HEK293 (cell line): ENCODE measurements at regions not wholly inside any gene's neighbourhood (a gene's known extent, or its start where the extent isn't known, plus 50 kb on each side); places are given as distances from the start of the nearest gene placed in this dataset.

Experiments used
- CTCF ChIA-PET: fragments of 350-600 bp; formaldehyde crosslinking; extraction: SDS; loops from one replicate; lab custom pipeline; 2021; ENCODE audit warnings: antibody characterized with exemption; lab: Yijun Ruan, JAX
- POLR2A ChIA-PET: fragments of 300-600 bp; formaldehyde crosslinking; extraction: SDS; loops from one replicate; lab custom pipeline; 2020; ENCODE audit warnings: antibody characterized with exemption, inconsistent platforms; lab: Yijun Ruan, JAX
- H3K27ac ChIP-seq: fragments of 200-500 bp; sonication (Bioruptor generic); 2 replicates; pipeline ENCODE4 v1.5.1; 2014; ENCODE audit warnings: low read depth, low read length, control low read depth, inconsistent platforms; ENCODE audit errors: extremely low read depth
- H3K36me3 ChIP-seq, 2 experiments: fragments of 200-500 bp in 1 of 2; sonication (Bioruptor generic) in 1 of 2; 1 replicate in 1 of 2; 2 replicates in 1 of 2; pipeline ENCODE4 v1.5.1; 2014 to 2017; ENCODE audit warnings: inconsistent platforms in 2 of 2, low read length in 2 of 2; ENCODE audit not compliant: control insufficient read depth in 2 of 2, insufficient read depth in 1 of 2
- H3K4me1 ChIP-seq: fragments of 200-500 bp; sonication (Bioruptor generic); 2 replicates; pipeline ENCODE4 v1.5.1; 2014; ENCODE audit warnings: mild to moderate bottlenecking, low read length, inconsistent platforms; ENCODE audit not compliant: control insufficient read depth, insufficient read depth
- H3K4me3 ChIP-seq: 2 replicates; pipeline ENCODE4 v1.5.1; 2011; ENCODE audit warnings: low read depth, mild to moderate bottlenecking, control low read depth, low read length, moderate library complexity
- H3K9me3 ChIP-seq: fragments of 200-500 bp; sonication (Bioruptor generic); 2 replicates; pipeline ENCODE4 v1.5.1; 2014; ENCODE audit warnings: low read depth, low read length, inconsistent platforms; ENCODE audit not compliant: control insufficient read depth, insufficient read depth
- HOXC10 ChIP-seq: sonication (generic); formaldehyde crosslinking; IDR thresholded peaks from 2 replicates; pipeline ENCODE4 v1.8.1; 2023; ENCODE audit warnings: mild to moderate bottlenecking, missing genetic modification reagents
- MEIS1 ChIP-seq: sonication (generic); formaldehyde crosslinking; IDR thresholded peaks from 2 replicates; pipeline ENCODE4 v1.8.1; 2022; ENCODE audit warnings: missing genetic modification reagents, mild to moderate bottlenecking, borderline replicate concordance
- PRDM1 ChIP-seq: fragments of 450-650 bp; formaldehyde crosslinking; IDR thresholded peaks from 2 replicates; pipeline ENCODE4; 2016; ENCODE audit warnings: missing biosample characterization, missing genetic modification characterization
- RBAK ChIP-seq: fragments of 450-650 bp; formaldehyde crosslinking; IDR thresholded peaks from 2 replicates; pipeline ENCODE4 v1.5.1; 2016; ENCODE audit warnings: missing biosample characterization, missing genetic modification characterization
- SETDB1 ChIP-seq: IDR thresholded peaks from one replicate; pipeline ENCODE4 v1.6.1; 2017; ENCODE audit warnings: mild to moderate bottlenecking, low read length, moderate library complexity, mixed read lengths; ENCODE audit not compliant: insufficient read length
- SP7 ChIP-seq: fragments of 450-650 bp; formaldehyde crosslinking; IDR thresholded peaks from 2 replicates; pipeline ENCODE4 v1.5.1; 2016; ENCODE audit warnings: missing biosample characterization, missing genetic modification characterization
- ZBTB1 ChIP-seq: fragments of 450-650 bp; formaldehyde crosslinking; IDR thresholded peaks from 2 replicates; pipeline ENCODE4 v1.5.1; 2016; ENCODE audit warnings: missing biosample characterization, missing genetic modification characterization
- ZBTB8A ChIP-seq: fragments of 450-650 bp; formaldehyde crosslinking; IDR thresholded peaks from 2 replicates; pipeline ENCODE4 v1.5.1; 2016; ENCODE audit warnings: missing biosample characterization, missing genetic modification characterization
- ZFP41 ChIP-seq: fragments of 450-650 bp; formaldehyde crosslinking; IDR thresholded peaks from 2 replicates; pipeline ENCODE4 v1.5.1; 2016; ENCODE audit warnings: missing biosample characterization, missing genetic modification characterization, borderline replicate concordance
- ZNF121 ChIP-seq: fragments of 450-650 bp; formaldehyde crosslinking; IDR thresholded peaks from 2 replicates; pipeline ENCODE4 v1.5.1; 2016; ENCODE audit warnings: missing biosample characterization, missing genetic modification characterization
- ZNF302 ChIP-seq: fragments of 450-650 bp; formaldehyde crosslinking; IDR thresholded peaks from 2 replicates; pipeline ENCODE4 v1.5.1; 2016; ENCODE audit warnings: missing biosample characterization, missing genetic modification characterization, low read depth
- ZNF354C ChIP-seq: fragments of 450-650 bp; formaldehyde crosslinking; IDR thresholded peaks from 2 replicates; pipeline ENCODE4 v1.5.1; 2016; ENCODE audit warnings: missing biosample characterization, missing genetic modification characterization, low read depth, borderline replicate concordance
- ZNF48 ChIP-seq: fragments of 450-650 bp; formaldehyde crosslinking; IDR thresholded peaks from 2 replicates; pipeline ENCODE4 v1.5.1; 2016; ENCODE audit warnings: missing biosample characterization, missing genetic modification characterization
- ZNF544 ChIP-seq: fragments of 450-650 bp; formaldehyde crosslinking; IDR thresholded peaks from 2 replicates; pipeline ENCODE4 v1.5.0; 2017; ENCODE audit warnings: missing biosample characterization, missing genetic modification characterization
- ZNF585B ChIP-seq: fragments of 450-650 bp; formaldehyde crosslinking; IDR thresholded peaks from 2 replicates; pipeline ENCODE4 v1.5.1; 2016; ENCODE audit warnings: missing biosample characterization, missing genetic modification characterization
- ZNF626 ChIP-seq: fragments of 450-650 bp; sonication (Bioruptor Pico); formaldehyde crosslinking; IDR thresholded peaks from 2 replicates; pipeline ENCODE4 v1.5.1; 2018; ENCODE audit warnings: missing biosample characterization, missing genetic modification characterization, inconsistent platforms
- ZNF654 ChIP-seq: fragments of 450-650 bp; formaldehyde crosslinking; IDR thresholded peaks from 2 replicates; pipeline ENCODE4 v1.5.1; 2016; ENCODE audit warnings: low read depth, missing biosample characterization, missing genetic modification characterization
- ZNF768 ChIP-seq: fragments of 450-650 bp; formaldehyde crosslinking; IDR thresholded peaks from 2 replicates; pipeline ENCODE4 v1.5.1; 2018; ENCODE audit warnings: missing biosample characterization, mild to moderate bottlenecking, missing genetic modification characterization
- TF ChIP-seq, protein P1 (sequence below): fragments of 450-650 bp; formaldehyde crosslinking; IDR thresholded peaks from 2 replicates; pipeline ENCODE4 v1.5.1; 2016; ENCODE audit warnings: missing biosample characterization, missing genetic modification characterization
- TF ChIP-seq, protein P2 (sequence below): fragments of 450-650 bp; formaldehyde crosslinking; IDR thresholded peaks from 2 replicates; pipeline ENCODE4 v1.5.1; 2016; ENCODE audit warnings: missing biosample characterization, missing genetic modification characterization
- TF ChIP-seq, protein P3 (sequence below): fragments of 450-650 bp; IDR thresholded peaks from 2 replicates; pipeline ENCODE4 v1.5.1; 2018; ENCODE audit warnings: missing biosample characterization, mild to moderate bottlenecking, missing genetic modification characterization
- TF ChIP-seq, protein P4 (sequence below): fragments of 450-650 bp; IDR thresholded peaks from 2 replicates; pipeline ENCODE4 v1.5.1; 2018; ENCODE audit warnings: missing biosample characterization, missing genetic modification characterization
- TF ChIP-seq, protein P5 (sequence below): fragments of 450-650 bp; formaldehyde crosslinking; IDR thresholded peaks from 2 replicates; pipeline ENCODE4 v1.5.1; 2017; ENCODE audit warnings: missing biosample characterization, missing genetic modification characterization
- TF ChIP-seq, protein P6 (sequence below): fragments of 450-650 bp; formaldehyde crosslinking; conservative IDR thresholded peaks from 2 replicates; pipeline ENCODE4 v1.5.1; 2016; ENCODE audit warnings: low read depth, missing biosample characterization, missing genetic modification characterization

DNA sequence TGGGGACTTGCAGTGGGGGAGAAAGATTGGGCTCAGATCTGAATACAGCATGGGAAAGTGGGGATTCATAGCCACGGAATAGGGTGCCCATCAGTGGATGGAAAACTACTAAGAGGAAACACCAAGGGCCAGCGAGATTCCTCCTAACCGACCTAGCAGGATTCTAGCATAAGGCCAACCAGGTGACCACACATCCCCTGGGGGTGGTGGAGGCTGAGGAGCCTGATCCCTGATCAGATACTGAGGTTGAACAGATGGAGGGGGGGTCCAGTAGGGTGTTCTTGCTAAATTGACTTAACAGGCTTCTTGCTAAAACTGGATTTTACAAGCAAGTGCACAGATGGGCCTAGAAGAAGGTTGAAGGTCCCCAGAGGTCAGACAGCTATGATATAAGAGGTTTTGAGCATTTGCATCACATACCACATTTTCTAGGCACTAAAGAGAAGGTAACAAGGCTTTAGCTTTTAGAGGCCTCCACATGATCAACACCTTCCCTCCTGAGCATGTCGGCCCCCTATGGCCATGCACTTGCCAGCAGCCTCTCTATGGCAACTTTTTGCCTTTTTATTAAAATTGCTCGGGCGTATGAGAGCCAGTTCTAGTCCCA, 69.1 kb upstream of the PUDP start:
- Histone ChIP-seq H3K27ac (no peak overlapping the region), H3K36me3 (no peaks in the 10 kb centered on the region), H3K4me1 (no peaks in the 10 kb centered on the region), H3K9me3 (no peaks in the 10 kb centered on the region), H3K4me3 (no peak overlapping the region)
- ChIA-PET POLR2A (no interaction called here), CTCF (interaction anchor here (0.7 kb wide), 1 partner anchor 458 kb away, joined by 3 read pairs; no protein-coding TSS in a partner anchor)
- TF ChIP-seq, protein P1, sequence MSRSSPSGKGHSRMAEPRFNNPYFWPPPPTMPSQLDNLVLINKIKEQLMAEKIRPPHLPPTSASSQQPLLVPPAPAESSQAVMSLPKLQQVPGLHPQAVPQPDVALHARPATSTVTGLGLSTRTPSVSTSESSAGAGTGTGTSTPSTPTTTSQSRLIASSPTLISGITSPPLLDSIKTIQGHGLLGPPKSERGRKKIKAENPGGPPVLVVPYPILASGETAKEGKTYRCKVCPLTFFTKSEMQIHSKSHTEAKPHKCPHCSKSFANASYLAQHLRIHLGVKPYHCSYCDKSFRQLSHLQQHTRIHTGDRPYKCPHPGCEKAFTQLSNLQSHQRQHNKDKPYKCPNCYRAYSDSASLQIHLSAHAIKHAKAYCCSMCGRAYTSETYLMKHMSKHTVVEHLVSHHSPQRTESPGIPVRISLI (tag by site-specific recombination): no peak
- TF ChIP-seq, protein P2, sequence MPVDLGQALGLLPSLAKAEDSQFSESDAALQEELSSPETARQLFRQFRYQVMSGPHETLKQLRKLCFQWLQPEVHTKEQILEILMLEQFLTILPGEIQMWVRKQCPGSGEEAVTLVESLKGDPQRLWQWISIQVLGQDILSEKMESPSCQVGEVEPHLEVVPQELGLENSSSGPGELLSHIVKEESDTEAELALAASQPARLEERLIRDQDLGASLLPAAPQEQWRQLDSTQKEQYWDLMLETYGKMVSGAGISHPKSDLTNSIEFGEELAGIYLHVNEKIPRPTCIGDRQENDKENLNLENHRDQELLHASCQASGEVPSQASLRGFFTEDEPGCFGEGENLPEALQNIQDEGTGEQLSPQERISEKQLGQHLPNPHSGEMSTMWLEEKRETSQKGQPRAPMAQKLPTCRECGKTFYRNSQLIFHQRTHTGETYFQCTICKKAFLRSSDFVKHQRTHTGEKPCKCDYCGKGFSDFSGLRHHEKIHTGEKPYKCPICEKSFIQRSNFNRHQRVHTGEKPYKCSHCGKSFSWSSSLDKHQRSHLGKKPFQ (tag by site-specific recombination): no peak
- TF ChIP-seq ZNF48 (tag by site-specific recombination) (no peak), SETDB1 (no peak), ZNF354C (tag by site-specific recombination) (no peak), MEIS1 (CRISPR knock-in tag) (no peak), ZNF626 (tag by site-specific recombination) (no peak), ZNF768 (tag by site-specific recombination) (no peak), ZBTB1 (tag by site-specific recombination) (no peak), ZNF121 (no peak), ZFP41 (tag by site-specific recombination) (no peak), SP7 (no peak), ZNF654 (tag by site-specific recombination) (no peak), HOXC10 (no peak), RBAK (no peak), ZNF544 (tag by site-specific recombination) (no peak), ZNF302 (no peak), PRDM1 (tag by site-specific recombination) (no peak)
- TF ChIP-seq, protein P3, sequence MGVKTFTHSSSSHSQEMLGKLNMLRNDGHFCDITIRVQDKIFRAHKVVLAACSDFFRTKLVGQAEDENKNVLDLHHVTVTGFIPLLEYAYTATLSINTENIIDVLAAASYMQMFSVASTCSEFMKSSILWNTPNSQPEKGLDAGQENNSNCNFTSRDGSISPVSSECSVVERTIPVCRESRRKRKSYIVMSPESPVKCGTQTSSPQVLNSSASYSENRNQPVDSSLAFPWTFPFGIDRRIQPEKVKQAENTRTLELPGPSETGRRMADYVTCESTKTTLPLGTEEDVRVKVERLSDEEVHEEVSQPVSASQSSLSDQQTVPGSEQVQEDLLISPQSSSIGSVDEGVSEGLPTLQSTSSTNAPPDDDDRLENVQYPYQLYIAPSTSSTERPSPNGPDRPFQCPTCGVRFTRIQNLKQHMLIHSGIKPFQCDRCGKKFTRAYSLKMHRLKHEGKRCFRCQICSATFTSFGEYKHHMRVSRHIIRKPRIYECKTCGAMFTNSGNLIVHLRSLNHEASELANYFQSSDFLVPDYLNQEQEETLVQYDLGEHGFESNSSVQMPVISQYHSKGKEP (tag by site-specific recombination): no peak
- TF ChIP-seq, protein P4, sequence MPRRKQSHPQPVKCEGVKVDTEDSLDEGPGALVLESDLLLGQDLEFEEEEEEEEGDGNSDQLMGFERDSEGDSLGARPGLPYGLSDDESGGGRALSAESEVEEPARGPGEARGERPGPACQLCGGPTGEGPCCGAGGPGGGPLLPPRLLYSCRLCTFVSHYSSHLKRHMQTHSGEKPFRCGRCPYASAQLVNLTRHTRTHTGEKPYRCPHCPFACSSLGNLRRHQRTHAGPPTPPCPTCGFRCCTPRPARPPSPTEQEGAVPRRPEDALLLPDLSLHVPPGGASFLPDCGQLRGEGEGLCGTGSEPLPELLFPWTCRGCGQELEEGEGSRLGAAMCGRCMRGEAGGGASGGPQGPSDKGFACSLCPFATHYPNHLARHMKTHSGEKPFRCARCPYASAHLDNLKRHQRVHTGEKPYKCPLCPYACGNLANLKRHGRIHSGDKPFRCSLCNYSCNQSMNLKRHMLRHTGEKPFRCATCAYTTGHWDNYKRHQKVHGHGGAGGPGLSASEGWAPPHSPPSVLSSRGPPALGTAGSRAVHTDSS (tag by site-specific recombination): no peak

DNA sequence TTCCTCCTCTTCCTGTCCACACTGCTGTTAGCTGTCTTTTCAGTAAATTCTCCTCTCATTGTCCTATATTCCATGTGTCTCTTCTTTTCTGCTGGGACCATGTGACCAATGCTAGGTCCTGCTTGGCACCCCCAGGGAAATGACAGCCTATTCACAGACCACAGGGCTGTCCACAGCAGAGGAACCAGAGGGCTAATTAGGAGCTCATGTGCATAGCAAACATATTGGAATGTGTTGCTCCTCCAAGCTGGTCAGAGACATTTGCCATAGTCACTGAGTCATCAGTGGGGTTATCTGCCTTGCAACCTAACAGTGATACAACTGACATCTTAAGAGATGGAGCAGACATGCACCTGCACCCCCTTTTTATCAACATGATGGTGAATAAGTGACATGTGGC, 67.9 kb upstream of the PUDP start:
- POLR2A ChIA-PET: no interaction called here
- TF ChIP-seq ZNF585B (tag by site-specific recombination): no peak
- no peak for TF ChIP-seq ZBTB8A (tag by site-specific recombination)
- TF ChIP-seq, protein P5, sequence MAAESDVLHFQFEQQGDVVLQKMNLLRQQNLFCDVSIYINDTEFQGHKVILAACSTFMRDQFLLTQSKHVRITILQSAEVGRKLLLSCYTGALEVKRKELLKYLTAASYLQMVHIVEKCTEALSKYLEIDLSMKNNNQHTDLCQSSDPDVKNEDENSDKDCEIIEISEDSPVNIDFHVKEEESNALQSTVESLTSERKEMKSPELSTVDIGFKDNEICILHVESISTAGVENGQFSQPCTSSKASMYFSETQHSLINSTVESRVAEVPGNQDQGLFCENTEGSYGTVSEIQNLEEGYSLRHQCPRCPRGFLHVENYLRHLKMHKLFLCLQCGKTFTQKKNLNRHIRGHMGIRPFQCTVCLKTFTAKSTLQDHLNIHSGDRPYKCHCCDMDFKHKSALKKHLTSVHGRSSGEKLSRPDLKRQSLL (tag by site-specific recombination): no peak
- TF ChIP-seq, protein P6, sequence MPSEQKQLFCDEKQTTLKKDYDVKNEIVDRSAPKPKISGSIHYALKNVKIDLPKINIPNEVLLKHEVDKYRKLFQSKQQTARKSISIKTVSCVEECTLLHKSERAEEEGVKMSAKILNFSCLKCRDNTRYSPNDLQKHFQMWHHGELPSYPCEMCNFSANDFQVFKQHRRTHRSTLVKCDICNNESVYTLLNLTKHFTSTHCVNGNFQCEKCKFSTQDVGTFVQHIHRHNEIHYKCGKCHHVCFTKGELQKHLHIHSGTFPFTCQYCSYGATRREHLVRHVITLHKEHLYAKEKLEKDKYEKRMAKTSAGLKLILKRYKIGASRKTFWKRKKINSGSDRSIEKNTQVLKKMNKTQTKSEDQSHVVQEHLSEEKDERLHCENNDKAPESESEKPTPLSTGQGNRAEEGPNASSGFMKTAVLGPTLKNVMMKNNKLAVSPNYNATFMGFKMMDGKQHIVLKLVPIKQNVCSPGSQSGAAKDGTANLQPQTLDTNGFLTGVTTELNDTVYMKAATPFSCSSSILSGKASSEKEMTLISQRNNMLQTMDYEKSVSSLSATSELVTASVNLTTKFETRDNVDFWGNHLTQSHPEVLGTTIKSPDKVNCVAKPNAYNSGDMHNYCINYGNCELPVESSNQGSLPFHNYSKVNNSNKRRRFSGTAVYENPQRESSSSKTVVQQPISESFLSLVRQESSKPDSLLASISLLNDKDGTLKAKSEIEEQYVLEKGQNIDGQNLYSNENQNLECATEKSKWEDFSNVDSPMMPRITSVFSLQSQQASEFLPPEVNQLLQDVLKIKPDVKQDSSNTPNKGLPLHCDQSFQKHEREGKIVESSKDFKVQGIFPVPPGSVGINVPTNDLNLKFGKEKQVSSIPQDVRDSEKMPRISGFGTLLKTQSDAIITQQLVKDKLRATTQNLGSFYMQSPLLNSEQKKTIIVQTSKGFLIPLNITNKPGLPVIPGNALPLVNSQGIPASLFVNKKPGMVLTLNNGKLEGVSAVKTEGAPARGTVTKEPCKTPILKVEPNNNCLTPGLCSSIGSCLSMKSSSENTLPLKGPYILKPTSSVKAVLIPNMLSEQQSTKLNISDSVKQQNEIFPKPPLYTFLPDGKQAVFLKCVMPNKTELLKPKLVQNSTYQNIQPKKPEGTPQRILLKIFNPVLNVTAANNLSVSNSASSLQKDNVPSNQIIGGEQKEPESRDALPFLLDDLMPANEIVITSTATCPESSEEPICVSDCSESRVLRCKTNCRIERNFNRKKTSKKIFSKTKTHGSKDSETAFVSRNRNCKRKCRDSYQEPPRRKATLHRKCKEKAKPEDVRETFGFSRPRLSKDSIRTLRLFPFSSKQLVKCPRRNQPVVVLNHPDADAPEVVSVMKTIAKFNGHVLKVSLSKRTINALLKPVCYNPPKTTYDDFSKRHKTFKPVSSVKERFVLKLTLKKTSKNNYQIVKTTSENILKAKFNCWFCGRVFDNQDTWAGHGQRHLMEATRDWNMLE (tag by site-specific recombination): no peak

More for the DNA sequence above, 67.9 kb upstream of the PUDP start:
- H3K4me3 ChIP-seq: no peak overlapping the region
- no peaks in the 10 kb centered on the region for H3K4me1 ChIP-seq
- no peaks in the 10 kb centered on the region for H3K36me3 ChIP-seq
- H3K9me3 ChIP-seq: no peaks in the 10 kb centered on the region
- H3K27ac ChIP-seq: no peak overlapping the region
- CTCF ChIA-PET: no interaction called here
